ENCODE measurements at regions not wholly inside any gene's neighbourhood (a gene's known extent, or its start where the extent isn't known, plus 50 kb on each side); places are given as distances from the start of the nearest gene placed in this dataset.
"Not testable (repeated sequence)": the region's sequence is repeated elsewhere in the genome, so short reads cannot be mapped to it uniquely, and the experiment has no call there.

DNA sequence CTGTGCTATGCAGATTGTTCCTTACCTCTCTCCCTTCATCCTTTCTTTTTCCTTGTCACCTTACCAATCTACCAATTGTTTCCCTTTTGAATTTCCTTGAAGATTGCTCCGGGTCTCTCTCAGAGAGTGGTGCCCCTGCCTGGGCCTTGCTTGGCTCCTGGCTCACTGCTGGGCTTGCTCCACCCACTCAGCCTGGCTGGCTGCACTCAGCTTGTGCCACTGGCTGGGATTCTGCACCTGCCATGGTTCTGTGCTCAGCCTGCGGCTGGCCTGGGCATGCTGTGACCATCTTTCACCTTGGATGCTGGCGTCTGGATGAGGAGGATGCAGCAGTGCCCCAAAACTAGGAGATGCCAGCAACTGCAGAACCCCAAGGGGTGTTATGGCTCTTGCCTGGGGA is 463.9 kb upstream of the CXADR start:
- no peak for DNase-seq (ENCODE audit: low read depth in 4 of 4, low spot score in 3 of 4)

DNA sequence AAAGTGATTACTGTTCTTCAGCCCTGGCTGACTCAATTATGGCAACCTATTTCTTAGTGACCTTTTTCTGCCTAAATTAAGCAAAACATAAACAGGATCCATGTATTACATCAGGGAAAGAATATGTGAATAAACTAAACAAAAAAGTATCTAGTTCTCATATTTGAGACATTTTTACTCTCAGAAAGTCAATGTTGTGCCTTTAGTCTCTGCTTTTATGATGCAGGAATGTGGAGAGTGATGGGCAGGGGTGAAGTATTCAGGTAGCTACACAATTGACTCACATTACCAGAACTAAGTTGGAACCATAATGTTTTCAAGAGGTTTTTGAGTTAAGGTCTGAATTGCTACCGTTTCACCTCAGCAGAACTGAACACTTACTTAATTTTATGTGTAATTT is 462.7 kb upstream of the CXADR start:
- DNase-seq (ENCODE audit: low read depth in 4 of 4, low spot score in 3 of 4), result no peak

GRCh38 chr21:17050646-17051045 is 462.2 kb upstream of the CXADR start:
- no peak for DNase-seq (ENCODE audit: low read depth in 4 of 4, low spot score in 3 of 4)

GRCh38 chr21:17051054-17051453 is 461.8 kb upstream of the CXADR start:
- DNase-seq (ENCODE audit: low read depth in 4 of 4, low spot score in 3 of 4), result no peak

DNA sequence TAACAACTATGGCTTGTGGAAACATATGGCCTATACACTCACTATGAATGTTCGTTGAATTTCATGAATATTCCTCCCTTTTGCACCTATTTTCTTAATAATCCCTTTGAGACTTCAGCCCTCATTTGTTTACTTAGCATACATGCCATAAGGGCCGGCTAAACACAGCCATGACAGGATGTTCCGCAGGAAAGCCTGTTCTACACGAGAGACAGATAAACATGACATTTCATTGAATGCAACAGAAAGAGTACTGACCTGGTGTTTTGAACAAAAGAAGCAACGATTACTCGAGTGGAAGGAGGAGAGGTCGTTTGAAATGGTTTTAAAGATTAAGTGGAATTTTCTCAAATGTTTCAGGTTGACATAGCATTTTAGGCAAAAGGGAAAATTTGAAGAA is 459.5 kb upstream of the CXADR start:
- no peak for DNase-seq (ENCODE audit: low read depth in 4 of 4, low spot score in 3 of 4)

DNA sequence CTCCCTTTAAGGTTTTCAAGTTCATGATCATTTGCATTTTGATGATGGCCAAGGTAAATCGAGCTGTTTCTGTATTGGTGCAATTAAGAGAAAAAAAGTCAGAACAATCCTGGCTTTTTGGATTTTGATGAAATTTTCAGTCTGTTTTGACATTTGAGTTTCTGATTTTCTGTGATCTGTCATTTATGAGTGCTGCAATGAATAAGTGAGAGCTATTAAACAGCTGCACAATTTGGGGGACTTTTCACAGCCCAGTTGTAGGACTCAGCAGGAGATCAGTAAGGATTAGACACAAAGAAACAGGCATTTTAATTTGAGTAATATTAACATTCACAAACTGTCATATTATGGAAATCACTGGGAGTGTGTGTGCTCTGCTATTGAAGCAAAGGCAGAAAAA is 452.9 kb upstream of the CXADR start:
- DNase-seq (ENCODE audit: low read depth in 4 of 4, low spot score in 3 of 4), result no peak

- DNase-seq (ENCODE audit: low read depth in 4 of 4, low spot score in 3 of 4), result no peak
Measured at GRCh38 chr21:17066006-17066405, 446.8 kb upstream of the CXADR start.

- DNase-seq (ENCODE audit: low read depth in 4 of 4, low spot score in 3 of 4), result no peak
Measured at GRCh38 chr21:17071093-17071492, 441.8 kb upstream of the CXADR start.

- DNase-seq (ENCODE audit: low read depth in 4 of 4, low spot score in 3 of 4), result no peak
Measured at GRCh38 chr21:17081193-17081592, 431.6 kb upstream of the CXADR start.

- DNase-seq (ENCODE audit: low read depth in 4 of 4, low spot score in 3 of 4), result no peak
Measured at GRCh38 chr21:17082843-17083483, 429.9 kb upstream of the CXADR start.

DNA sequence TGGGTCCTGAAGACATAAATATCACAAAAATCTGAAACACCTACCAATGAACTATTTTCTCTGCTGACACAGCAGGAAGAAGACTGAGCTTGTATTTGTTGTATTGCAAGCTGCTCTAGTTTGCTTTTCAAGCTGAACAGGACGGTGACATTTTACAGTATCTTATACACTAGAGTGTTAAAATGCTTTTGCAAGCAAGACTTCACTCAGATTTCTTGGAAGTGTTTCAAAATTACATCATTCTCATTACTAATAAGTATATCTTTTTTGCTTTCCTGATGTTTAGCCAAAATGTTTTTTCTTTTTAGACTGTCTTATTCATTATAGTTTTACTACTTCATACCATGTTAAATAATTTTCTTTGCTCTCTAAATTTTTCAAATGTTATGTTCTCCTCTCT is 427.1 kb upstream of the CXADR start:
- no peak for DNase-seq (ENCODE audit: low read depth in 4 of 4, low spot score in 3 of 4)

DNA sequence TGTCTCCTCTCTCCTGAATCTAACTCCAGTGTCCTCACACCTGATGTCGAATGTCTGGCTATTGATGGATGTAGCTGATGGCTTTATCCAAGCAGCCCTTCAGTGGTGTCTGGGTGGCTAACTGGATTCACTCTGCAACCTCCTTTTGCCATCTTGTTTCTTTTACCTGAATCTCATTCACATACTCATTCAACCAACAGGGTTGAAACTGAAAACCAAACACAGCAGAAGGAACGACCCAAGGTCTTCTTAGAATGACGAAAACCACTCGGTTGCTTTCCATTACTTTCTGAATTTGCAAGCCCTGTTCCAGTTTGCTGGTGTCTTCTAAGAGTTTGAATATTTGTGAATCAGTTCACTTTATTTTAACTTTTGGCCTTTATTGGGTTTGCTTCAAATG is 424.3 kb upstream of the CXADR start:
- no peak for DNase-seq (ENCODE audit: low read depth in 4 of 4, low spot score in 3 of 4)

GRCh38 chr21:17089091-17089491 is 423.8 kb upstream of the CXADR start:
- DNase-seq (ENCODE audit: low read depth in 4 of 4, low spot score in 3 of 4), result peak; percentile 31 to 50 (median 34)

DNA sequence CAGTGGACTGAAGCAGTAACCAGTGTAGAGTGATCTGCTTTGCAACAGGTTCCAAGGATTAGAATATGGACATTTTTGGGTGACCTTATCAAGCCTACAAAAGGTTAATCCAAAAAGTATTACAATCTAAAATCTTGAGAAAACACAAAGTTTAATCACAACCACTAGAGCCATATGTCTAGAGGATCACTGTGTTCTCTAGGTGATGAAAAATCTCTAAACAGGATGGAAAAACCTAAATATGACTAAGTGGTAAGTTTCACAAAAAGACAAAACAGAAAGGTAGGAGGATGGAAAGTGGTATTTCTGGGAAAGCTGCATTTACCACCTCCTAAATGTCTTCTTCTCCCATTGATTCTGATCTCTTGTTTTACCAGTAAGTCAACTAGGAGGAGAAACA is 411.1 kb upstream of the CXADR start:
- no peak for DNase-seq (ENCODE audit: low read depth in 4 of 4, low spot score in 3 of 4)

DNA sequence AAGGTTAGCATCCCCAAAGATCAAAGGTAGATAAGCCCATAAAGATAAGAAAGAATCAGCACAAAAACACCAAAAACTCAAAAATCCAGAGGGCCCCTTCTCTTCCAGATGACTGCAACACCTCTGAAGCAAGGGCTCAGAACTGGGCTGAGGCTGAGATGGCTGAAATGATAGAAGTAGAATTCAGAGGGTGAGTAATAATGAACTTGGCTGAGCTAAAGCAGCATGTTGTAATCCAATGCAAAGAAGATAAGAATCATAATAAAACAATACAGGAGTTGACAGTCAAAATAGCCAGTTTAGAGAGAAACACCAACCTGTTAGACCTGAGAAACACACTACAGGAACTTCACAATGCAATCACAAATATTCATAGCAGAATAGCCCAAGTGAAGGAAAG is 406.9 kb upstream of the CXADR start:
- no peak for DNase-seq (ENCODE audit: low read depth in 4 of 4, low spot score in 3 of 4)

DNA sequence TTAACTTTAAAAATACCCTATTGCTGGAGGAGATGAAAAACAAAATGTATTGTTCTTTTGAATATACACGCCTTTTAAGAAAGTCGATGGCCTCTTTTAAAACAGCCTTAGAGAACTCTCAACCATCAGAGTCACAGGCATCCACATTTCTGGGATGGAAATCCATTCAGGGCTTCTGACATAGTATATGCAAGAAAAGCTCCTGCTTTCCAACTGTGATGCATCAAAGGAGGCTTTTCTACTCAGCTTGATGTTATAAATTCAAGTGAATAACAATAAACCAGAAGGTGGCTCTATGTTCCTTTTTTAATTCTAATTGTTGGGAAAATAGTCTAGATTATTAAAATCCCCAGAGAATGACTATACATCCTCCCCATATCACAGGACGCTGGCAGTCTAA is 398.8 kb upstream of the CXADR start:
- no peak for DNase-seq (ENCODE audit: low read depth in 4 of 4, low spot score in 3 of 4)

DNA sequence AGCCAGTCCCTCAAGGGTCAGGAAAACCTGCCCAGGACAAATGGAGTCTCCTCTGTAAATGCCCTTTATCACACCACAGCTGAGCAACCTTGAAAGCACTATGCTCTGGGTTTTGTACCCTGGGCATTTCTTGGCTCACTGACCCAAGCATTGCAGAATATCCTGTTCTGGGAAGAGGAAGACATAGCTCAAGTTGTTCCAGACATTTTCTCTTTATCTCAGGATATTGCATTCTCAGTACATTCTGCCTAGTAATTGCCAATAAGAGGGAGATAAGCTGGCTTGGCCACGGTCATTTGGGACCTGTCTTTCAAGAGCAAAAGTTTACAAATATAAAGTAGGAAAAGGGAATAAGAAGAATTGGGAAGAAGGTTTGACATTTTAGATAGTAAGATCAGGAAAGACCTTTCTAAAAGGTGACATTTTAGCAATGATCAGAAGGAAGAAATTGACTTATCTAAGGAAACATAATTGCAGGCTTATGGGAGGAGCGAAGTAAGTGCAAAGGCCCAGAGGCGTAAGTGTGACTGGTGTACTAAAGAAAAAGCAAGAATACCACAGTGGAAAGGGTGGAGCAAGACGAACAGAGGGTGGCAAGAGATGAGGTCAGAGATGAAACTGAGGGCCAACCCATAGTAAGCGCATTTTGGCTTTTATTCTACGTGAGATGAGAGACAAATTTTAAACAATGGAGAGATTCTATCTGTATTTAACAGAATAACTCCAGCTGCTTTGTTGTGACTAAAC is 394.0 kb upstream of the CXADR start:
- no peak for DNase-seq (ENCODE audit: low read depth in 4 of 4, low spot score in 3 of 4)

DNA sequence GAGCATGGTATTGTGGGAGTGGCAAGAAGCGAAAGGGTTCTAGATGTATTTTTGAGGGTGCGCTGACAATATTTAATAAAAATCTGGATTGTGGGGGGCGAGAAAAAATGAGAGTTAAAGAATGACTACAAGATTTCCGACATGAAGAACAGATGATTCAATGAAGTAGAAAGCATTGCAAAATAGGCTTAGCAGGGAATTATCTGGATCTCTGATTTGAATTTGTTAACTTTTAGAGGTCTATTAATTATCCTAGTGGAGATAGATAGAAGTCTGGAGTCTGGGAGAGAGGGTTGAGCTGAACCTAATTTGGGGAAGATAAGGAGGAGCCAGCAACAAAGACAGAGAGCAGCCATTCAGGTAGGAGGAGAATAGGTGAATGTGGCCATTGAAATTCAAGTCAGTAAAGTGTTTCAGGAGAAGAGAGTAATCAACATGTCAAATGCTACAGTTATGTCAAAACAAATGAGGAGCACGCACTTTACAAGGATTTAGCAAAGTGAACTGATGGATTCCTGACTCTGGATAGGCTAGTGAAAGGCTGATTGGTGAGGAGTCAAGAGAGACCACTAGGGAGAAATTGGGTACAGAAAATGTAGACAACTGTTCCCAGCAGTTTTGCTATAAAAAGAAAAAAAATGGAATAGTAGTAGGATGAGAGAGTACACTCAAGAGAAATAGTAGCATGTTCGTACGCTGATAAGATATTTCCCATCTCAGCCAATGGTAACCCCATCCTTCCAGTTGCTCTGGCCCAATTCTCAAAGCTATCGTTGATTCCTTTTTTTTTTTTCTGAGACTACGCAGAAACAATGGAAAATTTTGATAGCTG is 393.2 kb upstream of the CXADR start:
- DNase-seq (ENCODE audit: low read depth in 4 of 4, low spot score in 3 of 4), result no peak

- not testable (repeated sequence) for DNase-seq (ENCODE audit: low read depth in 4 of 4, low spot score in 3 of 4)
Measured at GRCh38 chr21:17127395-17127794, 385.4 kb upstream of the CXADR start.

DNA sequence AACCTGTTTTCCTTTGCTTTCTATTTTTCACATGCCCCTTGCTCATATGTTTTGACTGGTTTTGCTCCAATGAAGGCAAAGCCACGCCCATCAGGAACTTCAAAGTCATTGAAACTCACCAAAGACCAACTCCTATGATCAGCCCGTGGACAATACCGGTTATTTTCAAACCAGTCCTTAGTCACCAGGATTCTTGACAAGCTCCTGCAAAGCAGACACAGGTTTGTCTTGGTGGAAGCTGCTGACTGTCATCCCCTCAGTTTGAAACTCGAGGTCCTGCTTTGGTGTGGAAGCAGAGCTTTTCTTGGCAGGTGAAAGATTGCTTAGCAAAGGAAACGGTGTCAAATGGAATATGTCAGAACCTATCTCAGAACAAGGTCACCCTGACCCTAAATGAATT is 384.7 kb upstream of the CXADR start:
- no peak for DNase-seq (ENCODE audit: low read depth in 4 of 4, low spot score in 3 of 4)

DNA sequence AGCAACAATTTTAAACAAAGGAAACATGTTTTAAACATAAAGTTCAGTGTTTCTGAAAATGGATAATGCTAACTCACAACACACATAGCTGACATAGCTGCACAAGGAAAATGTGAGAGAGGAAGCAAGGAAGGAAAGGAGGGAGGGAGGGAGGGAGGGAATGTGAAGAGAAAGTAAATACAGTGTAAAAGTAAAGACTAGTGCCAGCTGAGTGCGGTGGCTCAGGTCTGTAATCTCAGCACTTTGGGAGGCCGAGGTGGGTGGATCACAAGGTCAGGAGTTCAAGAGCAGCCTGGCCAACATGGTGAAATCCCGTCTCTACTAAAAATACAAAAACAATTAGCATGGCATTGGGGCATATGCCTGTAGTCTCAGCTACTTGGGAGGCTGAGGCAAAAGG is 373.7 kb upstream of the CXADR start:
- DNase-seq (ENCODE audit: low read depth in 4 of 4, low spot score in 3 of 4), result not testable (repeated sequence)

GRCh38 chr21:17139696-17140095 is 373.1 kb upstream of the CXADR start:
- DNase-seq (ENCODE audit: low read depth in 4 of 4, low spot score in 3 of 4), result no peak

All from left renal pelvis (tissue), 4 donors.